GM23338 (cell line): ENCODE measurements at regions not wholly inside any gene's neighbourhood (a gene's known extent, or its start where the extent isn't known, plus 50 kb on each side); places are given as distances from the start of the nearest gene placed in this dataset.

Experiments used
- ATAC-seq: fragments of 200-7000 bp; cut with Tn5 transposase; 3 replicates; pipeline ENCODE4 v1.9.1; 2020
- DNase-seq: peaks from one replicate; pipeline ENCODE4 v3.0.0-alpha.2; 2015; ENCODE audit warnings: low spot score
- H2AFZ ChIP-seq: fragments of 200-600 bp; sonication (generic); 2 replicates; pipeline ENCODE4 v1.8.0; 2016; ENCODE audit warnings: antibody characterized with exemption, mild to moderate bottlenecking, moderate library complexity
- H3F3A ChIP-seq: fragments of 200-600 bp; sonication (generic); replicated peaks from 2 replicates; pipeline ENCODE4 v1.8.0; 2017; ENCODE audit warnings: antibody characterized with exemption, mixed run types, low read depth
- H3K27ac ChIP-seq: fragments of 200-600 bp; sonication (generic); 2 replicates; pipeline ENCODE4 v1.6.1; 2016; ENCODE audit warnings: low read depth
- H3K27me3 ChIP-seq: fragments of 200-600 bp; sonication (generic); 2 replicates; pipeline ENCODE4 v1.8.0; 2016; ENCODE audit warnings: mild to moderate bottlenecking, mixed run types, moderate library complexity; ENCODE audit not compliant: insufficient read depth
- H3K36me3 ChIP-seq: fragments of 200-600 bp; sonication (generic); 2 replicates; pipeline ENCODE4 v1.8.0; 2016; ENCODE audit warnings: mild to moderate bottlenecking; ENCODE audit not compliant: insufficient read depth
- H3K4me1 ChIP-seq: fragments of 200-600 bp; sonication (generic); 2 replicates; pipeline ENCODE4 v1.8.0; 2016; ENCODE audit warnings: mild to moderate bottlenecking, moderate library complexity; ENCODE audit not compliant: insufficient read depth
- H3K4me2 ChIP-seq: fragments of 200-600 bp; sonication (generic); 2 replicates; pipeline ENCODE4 v1.7.1; 2017; ENCODE audit warnings: mixed run types
- H3K4me3 ChIP-seq: fragments of 200-600 bp; sonication (generic); 2 replicates; pipeline ENCODE4 v1.6.1; 2016; ENCODE audit warnings: mixed run types
- H3K79me2 ChIP-seq: fragments of 200-600 bp; sonication (generic); replicated peaks from 2 replicates; pipeline ENCODE4 v1.8.0; 2017; ENCODE audit warnings: mild to moderate bottlenecking; ENCODE audit not compliant: insufficient read depth
- H3K9me2 ChIP-seq: fragments of 200-600 bp; sonication (generic); 2 replicates; pipeline ENCODE4 v1.8.0; 2017; ENCODE audit not compliant: insufficient read depth
- H4K20me1 ChIP-seq: fragments of 200-600 bp; sonication (generic); replicated peaks from 2 replicates; pipeline ENCODE4 v1.8.0; 2017; ENCODE audit warnings: mild to moderate bottlenecking; ENCODE audit not compliant: insufficient read depth
- H3K27ac Mint-ChIP-seq: 2 replicates; pipeline ENCODE4 v1.8.0; 2020; ENCODE audit warnings: inconsistent platforms, mild to moderate bottlenecking, moderate library complexity, mixed read lengths
- H3K27me3 Mint-ChIP-seq: 3 replicates; pipeline ENCODE4 v1.8.0; 2022; ENCODE audit warnings: low read depth, mild to moderate bottlenecking, moderate library complexity, mixed read lengths, inconsistent platforms; ENCODE audit not compliant: insufficient read depth, poor library complexity
- H3K36me3 Mint-ChIP-seq: 3 replicates; pipeline ENCODE4 v1.8.0; 2021; ENCODE audit warnings: low read depth, mild to moderate bottlenecking, inconsistent platforms, moderate library complexity, mixed read lengths
- H3K4me1 Mint-ChIP-seq: 3 replicates; pipeline ENCODE4 v1.8.0; 2020; ENCODE audit warnings: mild to moderate bottlenecking, inconsistent platforms, mixed read lengths
- H3K4me3 Mint-ChIP-seq: 3 replicates; pipeline ENCODE4 v1.8.0; 2021; ENCODE audit warnings: moderate library complexity, mild to moderate bottlenecking, inconsistent platforms, mixed read lengths
- H3K9me3 Mint-ChIP-seq: 3 replicates; pipeline ENCODE4 v1.8.0; 2020; ENCODE audit warnings: moderate library complexity, mild to moderate bottlenecking, inconsistent platforms, mixed read lengths
- CREB1 ChIP-seq: fragments of 250-450 bp; sonication (Bioruptor Pico); IDR thresholded peaks from 2 replicates; pipeline ENCODE4 v1.5.0; 2020; ENCODE audit warnings: low read depth, mild to moderate bottlenecking, moderate library complexity
- EZH2 ChIP-seq: fragments of 200-600 bp; sonication (generic); IDR thresholded peaks from one replicate; pipeline ENCODE4 v1.8.0; 2017; ENCODE audit warnings: antibody characterized with exemption, mild to moderate bottlenecking, low read depth; ENCODE audit not compliant: unreplicated experiment
- EZH2phosphoT487 ChIP-seq: fragments of 200-600 bp; sonication (generic); IDR thresholded peaks from one replicate; pipeline ENCODE4 v1.8.1; 2018; ENCODE audit warnings: antibody characterized with exemption; ENCODE audit not compliant: unreplicated experiment
- NANOG ChIP-seq: IDR thresholded peaks from 2 replicates; pipeline ENCODE4 v1.6.1; 2016; ENCODE audit warnings: antibody characterized with exemption, borderline replicate concordance
- POLR2AphosphoS5 ChIP-seq: IDR thresholded peaks from 2 replicates; pipeline ENCODE4 v1.6.1; 2016; ENCODE audit warnings: antibody characterized with exemption, low read depth
- STAT1 ChIP-seq: IDR thresholded peaks from one replicate; pipeline ENCODE4 v1.6.1; 2016; ENCODE audit warnings: antibody characterized with exemption; ENCODE audit not compliant: unreplicated experiment
- ZNF114 ChIP-seq: fragments of 250-450 bp; sonication (Bioruptor Pico); IDR thresholded peaks from 2 replicates; pipeline ENCODE4 v1.5.0; 2020; ENCODE audit warnings: mild to moderate bottlenecking, moderate library complexity
- ZNF331 ChIP-seq: fragments of 250-450 bp; sonication (Bioruptor Pico); IDR thresholded peaks from 2 replicates; pipeline ENCODE4 v1.5.0; 2020; ENCODE audit warnings: low read depth, mild to moderate bottlenecking, moderate library complexity
- TF ChIP-seq, protein P1 (sequence below): IDR thresholded peaks from one replicate; pipeline ENCODE4 v1.6.1; 2018; ENCODE audit warnings: antibody characterized with exemption; ENCODE audit not compliant: unreplicated experiment
- TF ChIP-seq, protein P2 (sequence below): IDR thresholded peaks from 2 replicates; pipeline ENCODE4 v1.6.1; 2016; ENCODE audit warnings: antibody characterized with exemption
- TF ChIP-seq, protein P3 (sequence below): fragments of 250-450 bp; sonication (Bioruptor Pico); IDR thresholded peaks from 2 replicates; pipeline ENCODE4 v1.5.0; 2020; ENCODE audit warnings: mild to moderate bottlenecking, moderate library complexity

DNA sequence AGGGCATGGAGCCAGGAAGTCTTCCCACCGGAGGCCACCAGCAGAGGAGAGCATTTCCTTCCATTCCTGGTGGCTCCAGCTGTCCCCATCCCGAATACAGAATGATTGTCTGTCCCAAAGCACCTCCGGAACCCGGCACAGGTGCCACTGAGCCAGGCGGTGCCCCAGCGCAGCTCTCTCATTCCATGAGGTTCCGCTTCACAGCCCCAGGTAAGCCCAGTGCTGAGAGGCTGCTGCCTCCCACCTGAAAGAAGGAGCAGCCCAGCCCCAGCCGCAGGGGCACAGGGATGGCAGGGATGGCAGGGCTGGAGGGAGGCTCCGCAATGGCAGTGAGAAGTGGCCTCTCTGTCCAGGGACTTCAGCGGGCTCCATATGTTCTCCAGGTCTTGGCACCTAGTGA is 162.1 kb upstream of the TCERG1L start (continued):
- TF ChIP-seq, protein P1, sequence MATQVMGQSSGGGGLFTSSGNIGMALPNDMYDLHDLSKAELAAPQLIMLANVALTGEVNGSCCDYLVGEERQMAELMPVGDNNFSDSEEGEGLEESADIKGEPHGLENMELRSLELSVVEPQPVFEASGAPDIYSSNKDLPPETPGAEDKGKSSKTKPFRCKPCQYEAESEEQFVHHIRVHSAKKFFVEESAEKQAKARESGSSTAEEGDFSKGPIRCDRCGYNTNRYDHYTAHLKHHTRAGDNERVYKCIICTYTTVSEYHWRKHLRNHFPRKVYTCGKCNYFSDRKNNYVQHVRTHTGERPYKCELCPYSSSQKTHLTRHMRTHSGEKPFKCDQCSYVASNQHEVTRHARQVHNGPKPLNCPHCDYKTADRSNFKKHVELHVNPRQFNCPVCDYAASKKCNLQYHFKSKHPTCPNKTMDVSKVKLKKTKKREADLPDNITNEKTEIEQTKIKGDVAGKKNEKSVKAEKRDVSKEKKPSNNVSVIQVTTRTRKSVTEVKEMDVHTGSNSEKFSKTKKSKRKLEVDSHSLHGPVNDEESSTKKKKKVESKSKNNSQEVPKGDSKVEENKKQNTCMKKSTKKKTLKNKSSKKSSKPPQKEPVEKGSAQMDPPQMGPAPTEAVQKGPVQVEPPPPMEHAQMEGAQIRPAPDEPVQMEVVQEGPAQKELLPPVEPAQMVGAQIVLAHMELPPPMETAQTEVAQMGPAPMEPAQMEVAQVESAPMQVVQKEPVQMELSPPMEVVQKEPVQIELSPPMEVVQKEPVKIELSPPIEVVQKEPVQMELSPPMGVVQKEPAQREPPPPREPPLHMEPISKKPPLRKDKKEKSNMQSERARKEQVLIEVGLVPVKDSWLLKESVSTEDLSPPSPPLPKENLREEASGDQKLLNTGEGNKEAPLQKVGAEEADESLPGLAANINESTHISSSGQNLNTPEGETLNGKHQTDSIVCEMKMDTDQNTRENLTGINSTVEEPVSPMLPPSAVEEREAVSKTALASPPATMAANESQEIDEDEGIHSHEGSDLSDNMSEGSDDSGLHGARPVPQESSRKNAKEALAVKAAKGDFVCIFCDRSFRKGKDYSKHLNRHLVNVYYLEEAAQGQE: no peak
- TF ChIP-seq CREB1 (CRISPR knock-in tag) (no peak), STAT1 (no peak), EZH2 (no peak), POLR2AphosphoS5 (no peak)

DNA sequence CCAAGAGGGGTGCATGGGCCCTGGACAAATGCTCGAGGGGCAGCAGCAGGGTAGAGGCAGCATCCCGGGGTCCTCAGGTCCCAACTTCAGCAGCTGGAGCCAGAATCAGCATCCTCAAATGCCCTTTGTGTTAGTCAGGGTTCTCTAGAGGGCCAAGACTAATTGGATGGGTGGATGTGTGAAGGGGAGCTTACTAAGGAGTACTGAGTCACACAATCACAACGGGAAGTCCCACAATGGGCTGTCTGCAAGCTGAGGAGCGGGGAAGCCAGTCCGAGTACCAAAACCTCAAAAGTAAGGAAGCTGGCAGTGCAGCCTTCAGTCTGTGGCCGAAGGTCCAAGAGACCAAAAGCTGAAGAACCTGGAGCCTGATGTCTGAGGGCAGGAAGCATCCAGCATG is 162.9 kb upstream of the TCERG1L start:
- H3K27ac ChIP-seq: no peak overlapping the region
- no peak overlapping the region for H2AFZ ChIP-seq
- no peaks in the 10 kb centered on the region for H3K36me3 ChIP-seq
- no peak overlapping the region for H3K4me3 ChIP-seq
- DNase-seq (no peak), ATAC-seq (no peak)
- TF ChIP-seq NANOG: no peak
- no peak for TF ChIP-seq ZNF331 (CRISPR knock-in tag)
- TF ChIP-seq, protein P1: no peak
- TF ChIP-seq, protein P2, sequence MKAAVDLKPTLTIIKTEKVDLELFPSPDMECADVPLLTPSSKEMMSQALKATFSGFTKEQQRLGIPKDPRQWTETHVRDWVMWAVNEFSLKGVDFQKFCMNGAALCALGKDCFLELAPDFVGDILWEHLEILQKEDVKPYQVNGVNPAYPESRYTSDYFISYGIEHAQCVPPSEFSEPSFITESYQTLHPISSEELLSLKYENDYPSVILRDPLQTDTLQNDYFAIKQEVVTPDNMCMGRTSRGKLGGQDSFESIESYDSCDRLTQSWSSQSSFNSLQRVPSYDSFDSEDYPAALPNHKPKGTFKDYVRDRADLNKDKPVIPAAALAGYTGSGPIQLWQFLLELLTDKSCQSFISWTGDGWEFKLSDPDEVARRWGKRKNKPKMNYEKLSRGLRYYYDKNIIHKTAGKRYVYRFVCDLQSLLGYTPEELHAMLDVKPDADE: no peak
- TF ChIP-seq STAT1: no peak
- TF ChIP-seq POLR2AphosphoS5: no peak
- no peak for TF ChIP-seq EZH2phosphoT487
- TF ChIP-seq ZNF114 (CRISPR knock-in tag): no peak
- TF ChIP-seq, protein P3, sequence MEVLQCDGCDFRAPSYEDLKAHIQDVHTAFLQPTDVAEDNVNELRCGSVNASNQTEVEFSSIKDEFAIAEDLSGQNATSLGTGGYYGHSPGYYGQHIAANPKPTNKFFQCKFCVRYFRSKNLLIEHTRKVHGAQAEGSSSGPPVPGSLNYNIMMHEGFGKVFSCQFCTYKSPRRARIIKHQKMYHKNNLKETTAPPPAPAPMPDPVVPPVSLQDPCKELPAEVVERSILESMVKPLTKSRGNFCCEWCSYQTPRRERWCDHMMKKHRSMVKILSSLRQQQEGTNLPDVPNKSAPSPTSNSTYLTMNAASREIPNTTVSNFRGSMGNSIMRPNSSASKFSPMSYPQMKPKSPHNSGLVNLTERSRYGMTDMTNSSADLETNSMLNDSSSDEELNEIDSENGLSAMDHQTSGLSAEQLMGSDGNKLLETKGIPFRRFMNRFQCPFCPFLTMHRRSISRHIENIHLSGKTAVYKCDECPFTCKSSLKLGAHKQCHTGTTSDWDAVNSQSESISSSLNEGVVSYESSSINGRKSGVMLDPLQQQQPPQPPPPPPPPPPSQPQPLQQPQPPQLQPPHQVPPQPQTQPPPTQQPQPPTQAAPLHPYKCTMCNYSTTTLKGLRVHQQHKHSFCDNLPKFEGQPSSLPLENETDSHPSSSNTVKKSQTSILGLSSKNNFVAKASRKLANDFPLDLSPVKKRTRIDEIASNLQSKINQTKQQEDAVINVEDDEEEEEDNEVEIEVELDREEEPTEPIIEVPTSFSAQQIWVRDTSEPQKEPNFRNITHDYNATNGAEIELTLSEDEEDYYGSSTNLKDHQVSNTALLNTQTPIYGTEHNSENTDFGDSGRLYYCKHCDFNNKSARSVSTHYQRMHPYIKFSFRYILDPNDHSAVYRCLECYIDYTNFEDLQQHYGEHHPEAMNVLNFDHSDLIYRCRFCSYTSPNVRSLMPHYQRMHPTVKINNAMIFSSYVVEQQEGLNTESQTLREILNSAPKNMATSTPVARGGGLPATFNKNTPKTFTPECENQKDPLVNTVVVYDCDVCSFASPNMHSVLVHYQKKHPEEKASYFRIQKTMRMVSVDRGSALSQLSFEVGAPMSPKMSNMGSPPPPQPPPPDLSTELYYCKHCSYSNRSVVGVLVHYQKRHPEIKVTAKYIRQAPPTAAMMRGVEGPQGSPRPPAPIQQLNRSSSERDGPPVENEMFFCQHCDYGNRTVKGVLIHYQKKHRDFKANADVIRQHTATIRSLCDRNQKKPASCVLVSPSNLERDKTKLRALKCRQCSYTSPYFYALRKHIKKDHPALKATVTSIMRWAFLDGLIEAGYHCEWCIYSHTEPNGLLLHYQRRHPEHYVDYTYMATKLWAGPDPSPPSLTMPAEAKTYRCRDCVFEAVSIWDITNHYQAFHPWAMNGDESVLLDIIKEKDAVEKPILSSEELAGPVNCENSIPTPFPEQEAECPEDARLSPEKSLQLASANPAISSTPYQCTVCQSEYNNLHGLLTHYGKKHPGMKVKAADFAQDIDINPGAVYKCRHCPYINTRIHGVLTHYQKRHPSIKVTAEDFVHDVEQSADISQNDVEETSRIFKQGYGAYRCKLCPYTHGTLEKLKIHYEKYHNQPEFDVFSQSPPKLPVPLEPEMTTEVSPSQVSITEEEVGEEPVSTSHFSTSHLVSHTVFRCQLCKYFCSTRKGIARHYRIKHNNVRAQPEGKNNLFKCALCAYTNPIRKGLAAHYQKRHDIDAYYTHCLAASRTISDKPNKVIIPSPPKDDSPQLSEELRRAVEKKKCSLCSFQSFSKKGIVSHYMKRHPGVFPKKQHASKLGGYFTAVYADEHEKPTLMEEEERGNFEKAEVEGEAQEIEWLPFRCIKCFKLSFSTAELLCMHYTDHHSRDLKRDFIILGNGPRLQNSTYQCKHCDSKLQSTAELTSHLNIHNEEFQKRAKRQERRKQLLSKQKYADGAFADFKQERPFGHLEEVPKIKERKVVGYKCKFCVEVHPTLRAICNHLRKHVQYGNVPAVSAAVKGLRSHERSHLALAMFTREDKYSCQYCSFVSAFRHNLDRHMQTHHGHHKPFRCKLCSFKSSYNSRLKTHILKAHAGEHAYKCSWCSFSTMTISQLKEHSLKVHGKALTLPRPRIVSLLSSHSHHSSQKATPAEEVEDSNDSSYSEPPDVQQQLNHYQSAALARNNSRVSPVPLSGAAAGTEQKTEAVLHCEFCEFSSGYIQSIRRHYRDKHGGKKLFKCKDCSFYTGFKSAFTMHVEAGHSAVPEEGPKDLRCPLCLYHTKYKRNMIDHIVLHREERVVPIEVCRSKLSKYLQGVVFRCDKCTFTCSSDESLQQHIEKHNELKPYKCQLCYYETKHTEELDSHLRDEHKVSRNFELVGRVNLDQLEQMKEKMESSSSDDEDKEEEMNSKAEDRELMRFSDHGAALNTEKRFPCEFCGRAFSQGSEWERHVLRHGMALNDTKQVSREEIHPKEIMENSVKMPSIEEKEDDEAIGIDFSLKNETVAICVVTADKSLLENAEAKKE (CRISPR knock-in tag): no peak
- no peak for TF ChIP-seq CREB1 (CRISPR knock-in tag)
- H3K79me2 ChIP-seq: no peaks in the 10 kb centered on the region
- Mint-ChIP-seq H3K4me3 (no peak overlapping the region), H3K4me1 (no peaks in the 10 kb centered on the region), H3K9me3 (peaks cover 90% of the 10 kb centered on the region), H3K27ac (no peak overlapping the region), H3K27me3 (peaks cover 3% of the 10 kb centered on the region), H3K36me3 (peaks cover 30% of the 10 kb centered on the region; the same call in 2 of the 3 replicates)
- H3K9me2 ChIP-seq: no peaks in the 10 kb centered on the region
- H4K20me1 ChIP-seq: no peaks in the 10 kb centered on the region
- H3F3A ChIP-seq: no peaks in the 10 kb centered on the region
- H3K4me1 ChIP-seq: no peaks in the 10 kb centered on the region
- H3K4me2 ChIP-seq: no peak overlapping the region
- H3K27me3 ChIP-seq: no peaks in the 10 kb centered on the region
